Smooth muscle cell (in vitro differentiated cells): ENCODE measurements at regions not wholly inside any gene's neighbourhood (a gene's known extent, or its start where the extent isn't known, plus 50 kb on each side); places are given as distances from the start of the nearest gene placed in this dataset.

ENCODE experiments used
- DNase-seq: peaks from one replicate; lab custom pipeline; 2025; ENCODE audit not compliant: unreplicated experiment; lab: John Stamatoyannopoulos, UW
- H2AFZ ChIP-seq: fragments of 200-600 bp; sonication (generic); 2 replicates; pipeline ENCODE4 v1.6.0; 2016; ENCODE audit warnings: antibody characterized with exemption, low read depth, mild to moderate bottlenecking
- H3F3A ChIP-seq: fragments of 200-600 bp; sonication (generic); 2 replicates; pipeline ENCODE4 v1.6.0; 2017; ENCODE audit warnings: antibody characterized with exemption, low read depth
- H3K27ac ChIP-seq: fragments of 200-600 bp; sonication (generic); 2 replicates; pipeline ENCODE4 v1.5.1; 2016; ENCODE audit warnings: low read depth, mild to moderate bottlenecking
- H3K27me3 ChIP-seq: fragments of 200-600 bp; sonication (generic); 2 replicates; pipeline ENCODE4 v1.6.1; 2016; ENCODE audit warnings: low read depth, mild to moderate bottlenecking
- H3K36me3 ChIP-seq: fragments of 200-600 bp; sonication (generic); 2 replicates; pipeline ENCODE4 v1.5.1; 2016; ENCODE audit warnings: low read depth
- H3K4me1 ChIP-seq: fragments of 200-600 bp; sonication (generic); 2 replicates; pipeline ENCODE4 v1.5.1; 2016; ENCODE audit warnings: low read depth
- H3K4me2 ChIP-seq: fragments of 200-600 bp; sonication (generic); 2 replicates; pipeline ENCODE4 v1.6.0; 2016; ENCODE audit warnings: mild to moderate bottlenecking
- H3K4me3 ChIP-seq: fragments of 200-600 bp; sonication (generic); 2 replicates; pipeline ENCODE4 v1.5.1; 2016; ENCODE audit warnings: mild to moderate bottlenecking
- H3K79me2 ChIP-seq: fragments of 200-600 bp; sonication (generic); 2 replicates; pipeline ENCODE4 v1.6.0; 2016; ENCODE audit warnings: low read depth, mild to moderate bottlenecking
- H3K9ac ChIP-seq: fragments of 200-600 bp; sonication (generic); 2 replicates; pipeline ENCODE4 v1.6.0; 2016; ENCODE audit warnings: low read depth
- H3K9me3 ChIP-seq: fragments of 200-600 bp; sonication (generic); replicated peaks from 2 replicates; pipeline ENCODE4 v1.5.1; 2016; ENCODE audit warnings: low read depth
- H4K20me1 ChIP-seq: fragments of 200-600 bp; sonication (generic); 2 replicates; pipeline ENCODE4 v1.6.0; 2016; ENCODE audit warnings: low read depth
- WGBS: methylation state at CpG from one replicate; pipeline ENCODE4 v1.1.7; 2016; ENCODE audit warnings: low lambda C conversion rate; 5-methylcytosine and 5-hydroxymethylcytosine counted together
- TF ChIP-seq, protein P1 (sequence below): fragments of 200-600 bp; sonication (generic); IDR thresholded peaks from 2 replicates; pipeline ENCODE4 v1.5.1; 2017; ENCODE audit warnings: borderline replicate concordance, mild to moderate bottlenecking, antibody characterized with exemption; ENCODE audit not compliant: insufficient read depth, poor library complexity, severe bottlenecking

DNA sequence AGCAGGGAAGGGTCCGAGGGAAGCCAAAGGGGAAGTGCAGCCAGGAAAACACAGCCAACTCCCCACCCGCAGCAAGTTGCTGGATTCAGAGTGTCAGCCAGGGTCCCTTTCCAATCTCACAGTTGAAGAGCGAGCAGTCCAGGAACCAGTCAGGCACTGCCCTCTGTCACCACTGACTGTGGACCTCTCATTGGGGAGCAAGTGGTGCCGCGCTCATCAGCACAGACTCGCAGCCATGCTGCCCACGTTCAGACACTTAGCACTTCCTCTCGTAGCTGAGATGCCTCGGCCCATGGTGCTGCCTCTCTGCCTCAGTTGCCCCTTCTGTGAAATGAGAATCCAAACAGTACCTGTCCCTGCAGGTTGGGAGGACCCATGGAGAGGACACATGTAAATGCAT is 123.6 kb upstream of the CHST15 start:
- no peaks in the 10 kb centered on the region for H3K9me3 ChIP-seq
- H3K27me3 ChIP-seq = peaks cover 5% of the 10 kb centered on the region
- H2AFZ ChIP-seq = no peak overlapping the region
- H4K20me1 ChIP-seq = no peaks in the 10 kb centered on the region
- H3K9ac ChIP-seq = no peak overlapping the region
- H3K79me2 ChIP-seq = no peaks in the 10 kb centered on the region
- no peak overlapping the region for H3K27ac ChIP-seq
- H3K4me3 ChIP-seq = no peak overlapping the region
- H3F3A ChIP-seq = no peaks in the 10 kb centered on the region
- H3K4me2 ChIP-seq = no peak overlapping the region
- TF ChIP-seq, protein P1, sequence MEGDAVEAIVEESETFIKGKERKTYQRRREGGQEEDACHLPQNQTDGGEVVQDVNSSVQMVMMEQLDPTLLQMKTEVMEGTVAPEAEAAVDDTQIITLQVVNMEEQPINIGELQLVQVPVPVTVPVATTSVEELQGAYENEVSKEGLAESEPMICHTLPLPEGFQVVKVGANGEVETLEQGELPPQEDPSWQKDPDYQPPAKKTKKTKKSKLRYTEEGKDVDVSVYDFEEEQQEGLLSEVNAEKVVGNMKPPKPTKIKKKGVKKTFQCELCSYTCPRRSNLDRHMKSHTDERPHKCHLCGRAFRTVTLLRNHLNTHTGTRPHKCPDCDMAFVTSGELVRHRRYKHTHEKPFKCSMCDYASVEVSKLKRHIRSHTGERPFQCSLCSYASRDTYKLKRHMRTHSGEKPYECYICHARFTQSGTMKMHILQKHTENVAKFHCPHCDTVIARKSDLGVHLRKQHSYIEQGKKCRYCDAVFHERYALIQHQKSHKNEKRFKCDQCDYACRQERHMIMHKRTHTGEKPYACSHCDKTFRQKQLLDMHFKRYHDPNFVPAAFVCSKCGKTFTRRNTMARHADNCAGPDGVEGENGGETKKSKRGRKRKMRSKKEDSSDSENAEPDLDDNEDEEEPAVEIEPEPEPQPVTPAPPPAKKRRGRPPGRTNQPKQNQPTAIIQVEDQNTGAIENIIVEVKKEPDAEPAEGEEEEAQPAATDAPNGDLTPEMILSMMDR = no peak
- DNase-seq = no peak
- WGBS = 92% methylated on average over 9 of the region's 9 CpGs
- H3K4me1 ChIP-seq = peaks cover 6% of the 10 kb centered on the region
- no peaks in the 10 kb centered on the region for H3K36me3 ChIP-seq

DNA sequence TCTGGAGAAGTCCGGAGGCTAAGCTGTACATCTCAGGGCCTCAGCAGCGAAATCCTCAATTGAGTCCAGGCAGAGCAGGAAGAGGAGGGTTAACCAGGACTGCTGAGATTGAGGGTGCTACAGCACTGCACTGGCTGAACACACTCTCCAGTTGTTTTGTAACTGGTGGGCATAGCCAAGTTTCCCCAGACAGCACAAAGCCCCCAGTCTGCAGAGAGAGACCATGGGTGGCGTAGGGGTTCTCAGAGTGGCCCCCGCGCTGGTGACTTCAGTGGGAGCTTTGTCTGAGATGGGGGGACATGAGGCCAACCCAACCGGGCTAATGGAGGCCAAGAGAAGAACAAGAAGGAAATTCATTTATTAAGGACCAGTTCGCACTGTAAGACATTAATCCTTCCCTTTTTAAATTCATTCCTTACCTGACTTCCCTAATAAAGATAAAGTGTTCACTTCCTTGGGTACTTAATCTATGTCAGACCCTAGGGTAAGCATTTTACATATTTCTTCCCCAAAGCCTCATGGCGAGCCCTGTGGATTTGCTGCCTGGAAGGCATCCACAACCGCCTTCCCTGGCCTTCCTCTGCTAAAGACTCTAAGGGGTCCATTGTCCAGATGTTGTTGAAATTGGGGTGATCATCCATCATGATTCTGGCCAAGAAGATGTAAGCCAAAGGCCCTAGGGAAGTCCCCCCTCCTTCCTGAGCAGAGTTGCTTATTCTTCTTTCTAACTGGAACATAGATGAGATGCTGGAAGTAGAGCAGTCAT is 121.4 kb upstream of the CHST15 start:
- TF ChIP-seq, protein P1 = no peak
- H4K20me1 ChIP-seq = no peaks in the 10 kb centered on the region
- H2AFZ ChIP-seq = no peak overlapping the region
- H3K9ac ChIP-seq = no peak overlapping the region
- H3F3A ChIP-seq = no peaks in the 10 kb centered on the region
- no peaks in the 10 kb centered on the region for H3K4me1 ChIP-seq
- no peak overlapping the region for H3K4me2 ChIP-seq
- H3K9me3 ChIP-seq = no peaks in the 10 kb centered on the region
- no peak overlapping the region for H3K4me3 ChIP-seq
- H3K36me3 ChIP-seq = no peaks in the 10 kb centered on the region
- DNase-seq = no peak
- H3K79me2 ChIP-seq = no peaks in the 10 kb centered on the region
- 98% methylated on average over 9 of the region's 9 CpGs for WGBS
- H3K27me3 ChIP-seq = peaks cover 5% of the 10 kb centered on the region
- H3K27ac ChIP-seq = no peak overlapping the region

- Histone ChIP-seq H3K4me1 (no peaks in the 10 kb centered on the region), H3K4me3 (no peak overlapping the region), H4K20me1 (no peaks in the 10 kb centered on the region), H3K9ac (no peak overlapping the region), H3K4me2 (no peak overlapping the region), H3K27ac (no peak overlapping the region), H3K79me2 (no peaks in the 10 kb centered on the region), H3F3A (no peaks in the 10 kb centered on the region), H3K27me3 (peaks cover 5% of the 10 kb centered on the region), H3K9me3 (no peaks in the 10 kb centered on the region), H3K36me3 (no peaks in the 10 kb centered on the region), H2AFZ (no peak overlapping the region)
- no peak for DNase-seq
- TF ChIP-seq, protein P1 = no peak
- 95% methylated on average over 9 of the region's 9 CpGs for WGBS
Measured at GRCh38 chr10:124213899-124214510, 120.6 kb upstream of the CHST15 start.
